GM12874 (cell line): ENCODE measurements at regions not wholly inside any gene's neighbourhood (a gene's known extent, or its start where the extent isn't known, plus 50 kb on each side); places are given as distances from the start of the nearest gene placed in this dataset.

Experiments
- CTCF ChIP-seq: IDR thresholded peaks from 2 replicates; pipeline ENCODE4 v1.5.1; 2011; ENCODE audit warnings: low read depth, mild to moderate bottlenecking, control low read depth, low read length, moderate library complexity; ENCODE audit not compliant: insufficient read depth

GRCh38 chr2:167607211-167607610, 640.2 kb downstream of the STK39 start:
- TF ChIP-seq CTCF = no peak

- no peak for TF ChIP-seq CTCF
These were observed 645.3 kb downstream of the STK39 start for GRCh38 chr2:167602122-167602521.

GRCh38 chr2:167599219-167599618, 648.2 kb downstream of the STK39 start:
- no peak for TF ChIP-seq CTCF

GRCh38 chr2:167595839-167596471, 651.4 kb downstream of the STK39 start:
- TF ChIP-seq CTCF = no peak

- no peak for TF ChIP-seq CTCF
These were observed 652.4 kb downstream of the STK39 start for GRCh38 chr2:167595021-167595420.

GRCh38 chr2:167592441-167592840, 655.0 kb downstream of the STK39 start:
- TF ChIP-seq CTCF = no peak

GRCh38 chr2:167582619-167583018, 664.8 kb downstream of the STK39 start:
- no peak for TF ChIP-seq CTCF
